ENCODE measurements at regions not wholly inside any gene's neighbourhood (a gene's known extent, or its start where the extent isn't known, plus 50 kb on each side); places are given as distances from the start of the nearest gene placed in this dataset.

DNA sequence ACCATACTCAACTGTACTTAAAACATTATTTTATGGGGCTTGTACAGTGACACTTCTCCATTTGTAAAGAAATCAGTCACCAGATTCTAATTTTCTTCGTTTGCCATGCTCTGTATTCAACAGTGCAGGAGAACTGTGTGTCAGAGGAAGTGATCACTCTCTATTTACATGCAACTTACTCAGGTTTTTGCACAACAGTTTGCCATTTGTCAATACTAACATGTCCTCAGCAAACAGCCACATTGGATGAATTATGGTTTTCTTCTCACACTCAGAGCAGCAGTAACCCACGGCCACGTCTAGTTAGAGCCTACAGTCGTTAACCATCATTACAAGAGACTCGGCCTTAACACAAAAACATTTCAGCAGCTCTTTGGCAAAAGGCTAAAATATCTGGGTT, 69.2 kb upstream of the SP4 start:
- TF ChIP-seq, protein P1, sequence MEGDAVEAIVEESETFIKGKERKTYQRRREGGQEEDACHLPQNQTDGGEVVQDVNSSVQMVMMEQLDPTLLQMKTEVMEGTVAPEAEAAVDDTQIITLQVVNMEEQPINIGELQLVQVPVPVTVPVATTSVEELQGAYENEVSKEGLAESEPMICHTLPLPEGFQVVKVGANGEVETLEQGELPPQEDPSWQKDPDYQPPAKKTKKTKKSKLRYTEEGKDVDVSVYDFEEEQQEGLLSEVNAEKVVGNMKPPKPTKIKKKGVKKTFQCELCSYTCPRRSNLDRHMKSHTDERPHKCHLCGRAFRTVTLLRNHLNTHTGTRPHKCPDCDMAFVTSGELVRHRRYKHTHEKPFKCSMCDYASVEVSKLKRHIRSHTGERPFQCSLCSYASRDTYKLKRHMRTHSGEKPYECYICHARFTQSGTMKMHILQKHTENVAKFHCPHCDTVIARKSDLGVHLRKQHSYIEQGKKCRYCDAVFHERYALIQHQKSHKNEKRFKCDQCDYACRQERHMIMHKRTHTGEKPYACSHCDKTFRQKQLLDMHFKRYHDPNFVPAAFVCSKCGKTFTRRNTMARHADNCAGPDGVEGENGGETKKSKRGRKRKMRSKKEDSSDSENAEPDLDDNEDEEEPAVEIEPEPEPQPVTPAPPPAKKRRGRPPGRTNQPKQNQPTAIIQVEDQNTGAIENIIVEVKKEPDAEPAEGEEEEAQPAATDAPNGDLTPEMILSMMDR (IDR thresholded peaks at IDR 0.05) = no peak
- TF ChIP-seq POLR2A (IDR thresholded peaks at IDR 0.05) = no peak
- no peak for TF ChIP-seq POLR2AphosphoS5 (IDR thresholded peaks at IDR 0.05; ENCODE audit: insufficient read depth in 1 of 2, low read depth in 1 of 2)
